Lower lobe of right lung (tissue), 2 donors: ENCODE measurements at regions not wholly inside any gene's neighbourhood (a gene's known extent, or its start where the extent isn't known, plus 50 kb on each side); places are given as distances from the start of the nearest gene placed in this dataset.

ENCODE experiments used
- ATAC-seq, 2 donors: fragments of 200-7000 bp; cut with Tn5 transposase; one replicate each; pipeline ENCODE4 v1.9.1; 2020 to 2022; ENCODE audit warnings: mild to moderate bottlenecking in 2 of 2, moderate library complexity in 2 of 2
- DNase-seq: peaks from one replicate; pipeline ENCODE4 v3.0.0-alpha.2; 2020
- H3K27ac ChIP-seq: fragments of 200-600 bp; one replicate; pipeline ENCODE4 v1.8.0; 2022
- H3K27me3 ChIP-seq: fragments of 200-600 bp; one replicate; pipeline ENCODE4 v1.8.0; 2022; ENCODE audit warnings: low read depth
- H3K36me3 ChIP-seq: fragments of 200-600 bp; one replicate; pipeline ENCODE4 v1.8.0; 2022; ENCODE audit warnings: mild to moderate bottlenecking
- H3K4me1 ChIP-seq: fragments of 200-600 bp; one replicate; pipeline ENCODE4 v1.8.0; 2022
- H3K4me3 ChIP-seq: fragments of 200-600 bp; one replicate; pipeline ENCODE4 v1.8.0; 2022; ENCODE audit warnings: mild to moderate bottlenecking
- H3K9me3 ChIP-seq: fragments of 200-600 bp; one replicate; pipeline ENCODE4 v1.8.0; 2022
- CTCF ChIP-seq: fragments of 200-600 bp; IDR thresholded peaks from one replicate; pipeline ENCODE4 v1.8.0; 2022; ENCODE audit warnings: antibody characterized with exemption, mild to moderate bottlenecking
- intact Hi-C: fragments of 100-400 bp; cut with DNase I; formaldehyde crosslinking; loops from one replicate; pipeline ENCODE4 v1.11.0; 2022
- donor health status: DM: no; HTN: yes; CAD: no; lungs with severe emphysema.

GRCh38 chr9:26682796-26683496 is 209.7 kb downstream of the CAAP1 start:
- ATAC-seq: no peak

GRCh38 chr9:26682041-26682440 is 210.6 kb downstream of the CAAP1 start:
- no peaks in the 10 kb centered on the region for H3K9me3 ChIP-seq
- DNase-seq (no peak), ATAC-seq (no peak)
- intact Hi-C loops: no loop called here
- H3K27ac ChIP-seq: no peak overlapping the region
- no peaks in the 10 kb centered on the region for H3K27me3 ChIP-seq
- no peak overlapping the region for H3K4me3 ChIP-seq
- no peaks in the 10 kb centered on the region for H3K4me1 ChIP-seq
- H3K36me3 ChIP-seq: no peaks in the 10 kb centered on the region
- no peak for TF ChIP-seq CTCF

More at GRCh38 chr9:26682796-26683496, 209.7 kb downstream of the CAAP1 start:
- intact Hi-C loops: no loop called here
- H3K4me3 ChIP-seq: no peak overlapping the region
- TF ChIP-seq CTCF: no peak
- H3K27me3 ChIP-seq: no peaks in the 10 kb centered on the region
- no peaks in the 10 kb centered on the region for H3K36me3 ChIP-seq
- no peak for DNase-seq
- H3K4me1 ChIP-seq: no peaks in the 10 kb centered on the region
- no peak overlapping the region for H3K27ac ChIP-seq
- H3K9me3 ChIP-seq: no peaks in the 10 kb centered on the region

GRCh38 chr9:26677965-26678706 is 214.5 kb downstream of the CAAP1 start:
- H3K36me3 ChIP-seq: no peaks in the 10 kb centered on the region
- no peak overlapping the region for H3K27ac ChIP-seq
- ATAC-seq: no peak
- intact Hi-C loops: no loop called here
- no peaks in the 10 kb centered on the region for H3K27me3 ChIP-seq
- no peaks in the 10 kb centered on the region for H3K4me1 ChIP-seq
- DNase-seq: no peak
- no peaks in the 10 kb centered on the region for H3K9me3 ChIP-seq
- no peak overlapping the region for H3K4me3 ChIP-seq
- no peak for TF ChIP-seq CTCF

- Histone ChIP-seq H3K4me1 (no peaks in the 10 kb centered on the region), H3K4me3 (no peak overlapping the region), H3K36me3 (no peaks in the 10 kb centered on the region), H3K27ac (no peak overlapping the region), H3K27me3 (no peaks in the 10 kb centered on the region), H3K9me3 (no peaks in the 10 kb centered on the region)
- intact Hi-C loops: no loop called here
- DNase-seq: no peak
- no peak for TF ChIP-seq CTCF
- no peak for ATAC-seq
These were observed 217.6 kb downstream of the CAAP1 start for GRCh38 chr9:26675035-26675434.

- Histone ChIP-seq H3K4me3 (no peak overlapping the region), H3K27me3 (no peaks in the 10 kb centered on the region), H3K9me3 (no peaks in the 10 kb centered on the region), H3K4me1 (no peaks in the 10 kb centered on the region), H3K27ac (no peak overlapping the region), H3K36me3 (no peaks in the 10 kb centered on the region)
- ATAC-seq (no peak), DNase-seq (no peak)
- intact Hi-C loops: no loop called here
- TF ChIP-seq CTCF: no peak
These were observed 219.3 kb downstream of the CAAP1 start for GRCh38 chr9:26673261-26673660.
